Right renal cortex interstitium (tissue), 3 donors: ENCODE measurements at regions not wholly inside any gene's neighbourhood (a gene's known extent, or its start where the extent isn't known, plus 50 kb on each side); places are given as distances from the start of the nearest gene placed in this dataset.
A peak's percentile ranks its signal among the peaks of the same experiment; 100 is the strongest.
"Not testable (repeated sequence)": the region's sequence is repeated elsewhere in the genome, so short reads cannot be mapped to it uniquely, and the experiment has no call there.

Experiments
- DNase-seq, 3 donors: peaks; one replicate each; pipeline ENCODE4 v3.0.0-alpha.2; 2013; ENCODE audit warnings: low read depth in 3 of 3, low spot score in 2 of 3

- not testable (repeated sequence) for DNase-seq
Measured at GRCh38 chr2:94735536-94735935, 135.7 kb upstream of the TEKT4 start.

DNA sequence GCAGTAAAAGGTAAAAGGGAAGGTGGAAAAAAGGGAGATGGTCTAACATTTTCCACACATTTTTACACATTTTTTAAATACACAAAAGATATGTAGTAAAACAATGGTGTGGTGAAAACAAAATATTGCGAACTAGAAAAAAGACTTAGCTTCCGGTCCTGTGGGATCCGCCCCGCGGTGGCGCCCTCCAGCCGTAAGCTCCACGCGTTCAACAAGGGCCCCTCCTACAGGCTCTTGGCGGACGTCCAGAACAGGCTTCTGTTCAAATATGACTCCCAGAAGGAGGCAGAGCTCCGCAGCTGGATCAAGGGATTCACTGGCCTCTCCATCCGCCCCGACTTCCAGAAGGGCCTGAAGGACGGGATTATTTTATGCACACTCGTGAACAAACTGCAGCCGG is 134.1 kb upstream of the TEKT4 start:
- DNase-seq = not testable (repeated sequence)

- DNase-seq = not testable (repeated sequence)
Measured at GRCh38 chr2:94737736-94738342, 133.4 kb upstream of the TEKT4 start.

GRCh38 chr2:94753466-94753998 is 117.7 kb upstream of the TEKT4 start:
- no peak for DNase-seq

GRCh38 chr2:94758546-94758945 is 112.7 kb upstream of the TEKT4 start:
- no peak for DNase-seq

GRCh38 chr2:94759211-94759610 is 112.0 kb upstream of the TEKT4 start:
- peak in 1 of 3 donors; percentile 32 for DNase-seq

GRCh38 chr2:94762600-94762999 is 108.6 kb upstream of the TEKT4 start:
- DNase-seq = peak in 1 of 3 donors; percentile 7

GRCh38 chr2:94763318-94763717 is 107.9 kb upstream of the TEKT4 start:
- no peak for DNase-seq

GRCh38 chr2:94764331-94764730 is 106.9 kb upstream of the TEKT4 start:
- not testable (repeated sequence) for DNase-seq

- DNase-seq = no peak
Measured at GRCh38 chr2:94767336-94767735, 103.9 kb upstream of the TEKT4 start.

DNA sequence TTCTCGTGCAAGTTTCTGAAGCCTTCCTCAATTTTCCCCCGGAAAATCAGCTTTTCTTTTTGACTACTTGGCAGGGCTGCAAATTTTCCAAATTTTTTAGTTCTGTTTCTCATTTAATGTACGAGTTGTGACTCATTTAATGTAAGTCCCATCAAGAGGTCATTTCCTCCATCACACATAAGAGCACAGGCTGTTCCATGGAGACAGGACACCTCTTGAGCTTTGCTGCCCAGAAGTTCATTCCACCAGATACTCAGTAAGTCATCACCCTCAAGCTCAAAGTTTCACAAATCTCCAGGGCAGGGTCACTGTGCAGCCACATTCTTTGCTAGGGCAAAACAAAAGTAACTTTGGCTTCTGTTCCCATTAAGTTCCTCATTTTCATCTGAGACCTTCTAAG is 101.5 kb upstream of the TEKT4 start:
- DNase-seq = no peak

GRCh38 chr2:94774851-94775250 is 96.4 kb upstream of the TEKT4 start:
- no peak for DNase-seq

DNA sequence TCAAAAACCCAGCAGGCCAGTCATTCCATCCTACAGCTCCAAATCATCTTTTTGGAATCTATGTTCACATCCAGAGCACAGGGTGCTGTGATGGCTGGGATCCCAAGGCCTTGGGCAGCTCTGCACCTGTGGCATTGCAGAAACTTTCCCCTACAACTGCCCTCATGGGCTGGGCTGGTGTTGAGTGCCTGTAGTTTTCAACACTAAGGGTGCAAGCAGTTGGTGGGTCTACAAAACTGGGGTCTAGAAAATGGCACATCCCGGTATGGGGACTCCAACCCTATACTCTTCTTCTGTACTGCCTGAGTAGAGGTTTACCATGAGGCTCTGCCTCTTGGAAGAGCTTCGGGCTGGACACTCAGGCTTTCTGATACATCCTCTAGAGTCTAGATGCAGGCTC is 95.2 kb upstream of the TEKT4 start:
- DNase-seq = no peak

DNA sequence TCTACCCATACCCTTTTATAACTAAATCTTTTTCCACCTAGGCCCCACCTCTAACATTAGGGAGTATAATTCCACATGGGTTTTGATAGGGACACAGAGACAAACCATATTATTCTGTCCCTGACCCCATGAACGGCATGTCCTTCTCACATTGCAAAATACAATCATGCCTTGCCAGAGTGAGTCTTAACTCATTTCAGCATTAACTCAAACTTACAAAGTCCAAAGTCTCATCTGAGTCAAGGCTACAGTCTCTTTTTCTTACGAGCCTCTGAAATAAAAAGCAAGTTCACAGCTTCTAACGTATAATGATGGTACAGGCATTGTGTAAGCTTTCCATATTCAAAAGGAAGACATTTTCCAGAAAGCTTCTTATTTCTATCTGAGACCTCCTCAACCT is 86.1 kb upstream of the TEKT4 start:
- DNase-seq = not testable (repeated sequence)

GRCh38 chr2:94786424-94786823 is 84.8 kb upstream of the TEKT4 start:
- DNase-seq = not testable (repeated sequence)

DNA sequence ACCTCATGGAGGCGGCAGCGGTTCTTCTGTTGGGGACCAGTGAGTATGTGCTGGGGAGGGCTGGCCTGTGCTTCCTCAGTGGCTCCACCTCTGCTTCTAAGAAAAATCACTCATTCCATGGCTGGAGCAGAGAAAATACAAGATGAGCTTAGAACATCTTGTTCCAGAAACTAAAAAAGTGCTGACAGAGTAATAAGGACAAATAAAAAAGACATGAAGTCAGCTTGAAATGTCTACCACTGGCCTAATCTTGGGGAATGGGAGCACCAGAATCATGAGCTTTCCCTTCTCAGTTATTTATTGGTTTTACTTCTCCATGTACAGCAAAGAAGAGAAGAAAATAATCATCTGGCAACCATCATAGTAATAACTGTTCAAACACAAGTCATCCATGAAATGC is 81.1 kb upstream of the TEKT4 start:
- DNase-seq = not testable (repeated sequence)

DNA sequence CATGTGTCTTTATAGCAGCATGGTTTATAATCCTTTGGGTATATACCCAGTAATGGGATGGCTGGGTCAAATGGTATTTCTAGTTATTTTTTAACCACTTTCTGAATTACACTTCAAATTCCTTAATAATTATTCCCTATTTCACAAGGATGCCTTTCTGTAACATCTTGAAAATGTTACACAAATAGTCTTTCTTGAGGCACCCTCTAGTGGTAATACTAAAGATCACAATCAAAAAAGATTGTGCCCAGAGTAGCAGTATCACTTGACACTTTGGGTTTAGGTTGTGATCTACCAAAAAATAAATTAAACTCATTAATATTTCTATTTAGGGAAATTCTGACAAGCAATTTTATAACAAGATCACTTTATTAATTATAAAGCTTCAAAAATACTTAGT is 74.0 kb upstream of the TEKT4 start:
- DNase-seq = not testable (repeated sequence)
